ENCODE measurements at regions not wholly inside any gene's neighbourhood (a gene's known extent, or its start where the extent isn't known, plus 50 kb on each side); places are given as distances from the start of the nearest gene placed in this dataset.
A peak's percentile ranks its signal among the peaks of the same experiment; 100 is the strongest.

DNA sequence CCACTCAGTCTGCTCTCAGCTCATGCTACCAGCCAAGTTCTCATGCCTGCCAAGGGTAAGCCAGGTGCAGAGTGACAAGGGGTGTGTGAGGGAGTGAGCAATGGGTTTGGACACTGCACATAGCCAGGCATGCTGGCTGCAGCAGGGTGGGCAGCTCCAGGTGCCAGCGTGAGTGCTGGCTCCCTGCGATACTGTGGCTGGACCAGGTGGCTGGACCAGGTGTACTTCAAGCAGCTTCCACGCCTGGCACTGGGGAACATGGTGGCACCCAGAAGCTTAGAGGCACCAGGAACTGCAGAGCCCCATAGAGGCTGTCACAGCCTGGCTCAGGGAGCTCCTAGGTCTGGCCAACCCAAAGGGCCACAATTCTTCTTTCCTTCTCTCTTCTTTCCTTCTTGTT, 234.9 kb upstream of the GIMD1 start:
- no peaks in the 10 kb centered on the region for H3K36me3 ChIP-seq (ENCODE audit: control insufficient read depth in 1 of 2, insufficient read depth in 2 of 2, low read length in 1 of 2)
- H3K4me1 ChIP-seq (ENCODE audit: control insufficient read depth in 1 of 2, insufficient read depth in 2 of 2, low read length in 2 of 2): peaks cover 0 to 4% of the 10 kb centered on the region in 2 donors
- no peak overlapping the region for H3K4me3 ChIP-seq (ENCODE audit: low read length in 2 of 2)
- intact Hi-C loops (cut with DNase I): no loop called here
- H3K27me3 ChIP-seq (ENCODE audit: control insufficient read depth in 1 of 2, insufficient read depth in 2 of 2, low read length in 1 of 2): no peaks in the 10 kb centered on the region
- peak in 1 of 2 donors; percentile 54 for DNase-seq
- no peaks in the 10 kb centered on the region for H3K9me3 ChIP-seq (ENCODE audit: control insufficient read depth, low read length)
- no peak overlapping the region for H3K27ac ChIP-seq (ENCODE audit: low read depth in 1 of 2, low read length in 2 of 2)
- ATAC-seq (ENCODE audit: low FRiP score): no peak
- WGBS, 2 donors: 35 to 50% methylated on average over 3 of the region's 3 CpGs

DNA sequence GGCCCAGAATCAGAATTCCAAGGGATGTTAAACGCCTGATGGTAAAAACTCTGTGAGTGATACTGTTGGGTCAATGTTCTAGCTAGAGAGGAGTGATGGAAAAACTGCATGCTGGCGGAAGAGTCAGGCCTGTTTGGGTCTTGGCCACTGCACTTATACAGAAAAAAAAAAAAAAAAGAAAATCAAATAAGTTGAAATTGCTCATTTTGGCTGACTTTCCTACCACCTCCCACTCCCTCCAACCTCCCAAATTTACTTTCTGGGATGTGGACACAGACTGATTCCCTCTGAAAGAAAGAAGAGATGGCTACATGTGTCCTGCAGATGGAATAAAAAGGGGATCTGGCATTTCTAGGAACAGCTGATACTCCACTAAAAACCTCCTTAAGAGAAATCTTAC, 234.1 kb upstream of the GIMD1 start:
- no peak for ATAC-seq (ENCODE audit: low FRiP score)
- 57 to 63% methylated on average over 2 of the region's 2 CpGs for WGBS, 2 donors
- H3K9me3 ChIP-seq (ENCODE audit: control insufficient read depth, low read length): no peaks in the 10 kb centered on the region

DNA sequence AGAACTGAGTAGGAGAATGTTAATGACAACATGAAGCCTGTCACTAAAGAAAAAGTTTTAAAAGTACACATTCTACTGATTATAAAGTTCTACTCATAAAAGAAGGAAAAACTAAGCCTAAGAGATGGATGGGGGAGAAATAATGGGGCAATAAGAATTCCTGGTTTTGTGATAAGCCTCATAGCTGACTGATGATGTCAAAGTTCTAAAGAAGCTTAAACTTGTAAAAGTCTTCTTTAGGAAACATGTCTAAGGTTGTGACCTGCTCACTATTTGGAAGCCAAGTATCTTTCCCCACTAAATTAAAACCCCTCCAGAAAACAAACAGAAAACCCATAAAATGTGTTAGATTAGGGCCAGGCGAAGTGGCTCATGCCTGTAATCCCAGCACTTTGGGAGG, 232.9 kb upstream of the GIMD1 start:
- Histone ChIP-seq H3K27me3 (ENCODE audit: control insufficient read depth in 1 of 2, insufficient read depth in 2 of 2, low read length in 1 of 2) (no peaks in the 10 kb centered on the region), H3K9me3 (ENCODE audit: control insufficient read depth, low read length) (no peaks in the 10 kb centered on the region), H3K36me3 (ENCODE audit: control insufficient read depth in 1 of 2, insufficient read depth in 2 of 2, low read length in 1 of 2) (no peaks in the 10 kb centered on the region), H3K27ac (ENCODE audit: low read depth in 1 of 2, low read length in 2 of 2) (no peak overlapping the region), H3K4me1 (ENCODE audit: control insufficient read depth in 1 of 2, insufficient read depth in 2 of 2, low read length in 2 of 2) (peaks cover 0 to 4% of the 10 kb centered on the region in 2 donors), H3K4me3 (ENCODE audit: low read length in 2 of 2) (no peak overlapping the region)
- ATAC-seq (ENCODE audit: low FRiP score) (no peak), DNase-seq (no peak)
- intact Hi-C loops (cut with DNase I): no loop called here
- 94% methylated on average over 1 of the region's 1 CpG for WGBS, 2 donors

More for the DNA sequence above, 234.1 kb upstream of the GIMD1 start:
- H3K27ac ChIP-seq (ENCODE audit: low read depth in 1 of 2, low read length in 2 of 2): no peak overlapping the region
- no peak overlapping the region for H3K4me3 ChIP-seq (ENCODE audit: low read length in 2 of 2)
- intact Hi-C loops (cut with DNase I): no loop called here
- H3K36me3 ChIP-seq (ENCODE audit: control insufficient read depth in 1 of 2, insufficient read depth in 2 of 2, low read length in 1 of 2): no peaks in the 10 kb centered on the region
- H3K27me3 ChIP-seq (ENCODE audit: control insufficient read depth in 1 of 2, insufficient read depth in 2 of 2, low read length in 1 of 2): no peaks in the 10 kb centered on the region
- H3K4me1 ChIP-seq (ENCODE audit: control insufficient read depth in 1 of 2, insufficient read depth in 2 of 2, low read length in 2 of 2): peaks cover 0 to 4% of the 10 kb centered on the region in 2 donors
- no peak for DNase-seq

DNA sequence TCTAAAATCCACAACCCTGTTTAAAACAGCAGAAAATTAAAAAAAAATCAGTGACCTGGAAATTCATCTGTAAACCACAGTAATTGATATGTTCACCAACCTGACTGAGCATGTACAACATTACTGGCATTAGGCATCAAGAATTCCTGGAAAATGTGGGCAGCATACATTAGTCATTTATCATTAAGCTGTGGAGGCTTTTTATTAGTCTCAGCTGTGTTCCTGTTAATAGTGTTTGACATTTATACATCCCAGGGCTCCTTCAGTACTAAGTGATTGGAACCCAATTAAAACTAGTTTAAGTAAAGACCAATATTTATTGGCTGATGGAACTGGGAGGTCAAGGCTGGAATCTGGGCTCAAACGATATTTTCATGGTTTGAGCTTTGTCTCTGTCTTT, 227.3 kb upstream of the GIMD1 start:
- 65 to 76% methylated on average over 1 of the region's 1 CpG for WGBS, 2 donors
- no peak for ATAC-seq (ENCODE audit: low FRiP score)
- intact Hi-C loops (cut with DNase I): no loop called here

DNA sequence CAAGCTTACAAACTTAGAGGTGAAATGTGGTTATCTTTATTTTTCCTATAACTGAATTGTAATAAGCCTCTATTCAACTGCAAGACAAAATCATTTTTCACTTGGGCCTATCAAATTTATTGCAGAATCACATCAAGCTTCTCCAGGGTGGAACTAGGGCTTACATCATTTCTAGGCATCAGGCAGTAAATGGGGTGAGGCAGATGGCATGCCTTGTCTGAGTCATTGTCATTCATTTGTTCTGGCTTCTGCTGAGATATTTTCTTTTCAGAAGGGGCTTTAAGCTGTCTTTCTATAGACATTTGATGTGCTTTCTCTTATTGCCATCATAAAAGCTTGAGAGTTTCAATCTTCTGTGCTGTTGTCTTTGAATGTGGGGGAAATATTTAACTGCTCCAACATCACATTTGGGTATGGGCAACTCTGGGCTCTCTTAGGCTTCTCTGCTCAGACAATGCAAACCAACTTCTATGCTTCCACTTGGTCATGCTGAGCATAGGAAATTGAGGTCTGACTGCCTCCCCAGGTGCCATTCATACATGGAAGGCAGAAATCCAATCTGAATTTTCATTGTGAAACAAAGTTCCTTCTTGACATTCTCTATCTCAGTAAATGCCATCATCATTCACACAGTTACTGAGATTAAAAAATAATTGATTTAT, 225.8 kb upstream of the GIMD1 start:
- H3K4me1 ChIP-seq (ENCODE audit: control insufficient read depth in 1 of 2, insufficient read depth in 2 of 2, low read length in 2 of 2): peaks cover 0 to 1% of the 10 kb centered on the region in 2 donors
- DNase-seq (no peak), ATAC-seq (ENCODE audit: low FRiP score) (no peak)
- no peaks in the 10 kb centered on the region for H3K9me3 ChIP-seq (ENCODE audit: control insufficient read depth, low read length)
- no peaks in the 10 kb centered on the region for H3K27me3 ChIP-seq (ENCODE audit: control insufficient read depth in 1 of 2, insufficient read depth in 2 of 2, low read length in 1 of 2)
- intact Hi-C loops (cut with DNase I): no loop called here
- H3K36me3 ChIP-seq (ENCODE audit: control insufficient read depth in 1 of 2, insufficient read depth in 2 of 2, low read length in 1 of 2): no peaks in the 10 kb centered on the region
- H3K27ac ChIP-seq (ENCODE audit: low read depth in 1 of 2, low read length in 2 of 2): no peak overlapping the region
- H3K4me3 ChIP-seq (ENCODE audit: low read length in 2 of 2): no peak overlapping the region

More for the DNA sequence above, 227.3 kb upstream of the GIMD1 start:
- Histone ChIP-seq H3K4me1 (ENCODE audit: control insufficient read depth in 1 of 2, insufficient read depth in 2 of 2, low read length in 2 of 2) (no peaks in the 10 kb centered on the region), H3K9me3 (ENCODE audit: control insufficient read depth, low read length) (no peaks in the 10 kb centered on the region), H3K4me3 (ENCODE audit: low read length in 2 of 2) (no peak overlapping the region), H3K27me3 (ENCODE audit: control insufficient read depth in 1 of 2, insufficient read depth in 2 of 2, low read length in 1 of 2) (no peaks in the 10 kb centered on the region), H3K36me3 (ENCODE audit: control insufficient read depth in 1 of 2, insufficient read depth in 2 of 2, low read length in 1 of 2) (no peaks in the 10 kb centered on the region), H3K27ac (ENCODE audit: low read depth in 1 of 2, low read length in 2 of 2) (no peak overlapping the region)
- DNase-seq: no peak

DNA sequence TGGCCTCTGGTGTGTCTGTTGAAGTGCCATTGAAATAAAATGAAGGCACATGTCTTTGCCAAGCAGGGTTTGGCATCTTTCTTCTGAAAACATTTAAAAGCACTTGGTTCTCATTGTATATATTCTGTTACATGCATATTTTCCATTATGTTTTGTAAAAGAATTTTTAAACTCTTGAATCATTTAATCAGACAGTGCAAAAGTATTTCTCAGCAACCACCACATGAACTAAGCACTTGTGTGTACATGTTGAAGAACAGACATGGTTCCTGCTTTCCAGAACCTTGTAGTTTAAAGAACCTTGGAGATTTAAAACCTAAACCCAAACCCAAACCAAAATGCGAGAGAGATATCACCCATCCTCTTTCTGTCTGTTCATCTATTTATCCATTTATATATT, 220.3 kb upstream of the GIMD1 start:
- WGBS, 2 donors: 48 to 56% methylated on average over 1 of the region's 1 CpG
- Histone ChIP-seq H3K36me3 (ENCODE audit: control insufficient read depth in 1 of 2, insufficient read depth in 2 of 2, low read length in 1 of 2) (no peaks in the 10 kb centered on the region), H3K4me1 (ENCODE audit: control insufficient read depth in 1 of 2, insufficient read depth in 2 of 2, low read length in 2 of 2) (peaks cover 0 to 1% of the 10 kb centered on the region in 2 donors), H3K27me3 (ENCODE audit: control insufficient read depth in 1 of 2, insufficient read depth in 2 of 2, low read length in 1 of 2) (no peaks in the 10 kb centered on the region), H3K27ac (ENCODE audit: low read depth in 1 of 2, low read length in 2 of 2) (peak overlapping the region in 1 of 2 donors; percentile 28), H3K9me3 (ENCODE audit: control insufficient read depth, low read length) (no peaks in the 10 kb centered on the region), H3K4me3 (ENCODE audit: low read length in 2 of 2) (no peak overlapping the region)
- DNase-seq (no peak), ATAC-seq (ENCODE audit: low FRiP score) (no peak)
- intact Hi-C loops (cut with DNase I): no loop called here

DNA sequence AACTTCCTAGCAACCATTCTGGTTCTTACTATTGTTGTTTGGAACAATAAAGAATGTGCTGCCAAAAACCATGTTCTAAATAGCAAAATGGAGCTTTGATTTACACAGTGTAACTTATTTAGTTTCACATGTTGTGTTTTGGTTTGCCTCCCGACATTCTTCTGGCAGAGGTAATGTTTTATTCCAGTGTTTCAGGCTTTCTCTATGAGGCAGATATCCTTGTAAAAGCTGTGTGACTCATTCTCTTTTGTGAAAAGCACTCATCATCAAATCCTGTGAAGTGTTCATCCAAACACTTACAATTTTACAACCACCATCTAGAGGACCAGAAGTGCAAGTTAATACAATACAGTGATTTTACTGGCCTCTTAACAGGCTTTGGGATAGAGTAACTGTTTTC, 219.0 kb upstream of the GIMD1 start:
- peak; percentile 57 for ATAC-seq (ENCODE audit: low FRiP score)
- intact Hi-C loops (cut with DNase I): no loop called here
- H3K27me3 ChIP-seq (ENCODE audit: control insufficient read depth in 1 of 2, insufficient read depth in 2 of 2, low read length in 1 of 2): no peaks in the 10 kb centered on the region
- no peaks in the 10 kb centered on the region for H3K9me3 ChIP-seq (ENCODE audit: control insufficient read depth, low read length)
- H3K27ac ChIP-seq (ENCODE audit: low read depth in 1 of 2, low read length in 2 of 2): no peak overlapping the region
- H3K36me3 ChIP-seq (ENCODE audit: control insufficient read depth in 1 of 2, insufficient read depth in 2 of 2, low read length in 1 of 2): no peaks in the 10 kb centered on the region
- H3K4me3 ChIP-seq (ENCODE audit: low read length in 2 of 2): no peak overlapping the region
- DNase-seq: no peak
- 7 to 8% methylated on average over 1 of the region's 1 CpG for WGBS, 2 donors
- H3K4me1 ChIP-seq (ENCODE audit: control insufficient read depth in 1 of 2, insufficient read depth in 2 of 2, low read length in 2 of 2): peaks cover 0 to 1% of the 10 kb centered on the region in 2 donors

DNA sequence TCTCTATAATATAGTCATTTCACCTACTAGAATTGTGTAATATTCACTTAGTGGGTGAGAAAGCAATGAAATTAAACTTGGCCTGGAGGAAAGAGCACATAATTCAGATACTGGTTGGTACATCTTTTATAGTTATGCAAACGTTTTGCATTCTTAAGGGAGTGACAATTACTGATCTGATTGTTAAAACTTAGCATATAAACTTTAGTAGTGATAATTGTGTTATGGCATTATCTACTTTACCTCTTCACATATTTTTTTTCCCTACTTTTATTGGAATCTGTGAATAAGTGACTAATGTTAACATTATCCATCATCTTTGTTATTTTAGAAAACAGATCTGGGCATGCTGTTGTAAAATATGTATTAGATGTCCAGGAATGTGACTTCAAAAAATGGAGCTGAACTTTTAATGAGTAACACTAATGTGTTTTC, 217.4 kb upstream of the GIMD1 start:
- Histone ChIP-seq H3K4me1 (ENCODE audit: control insufficient read depth in 1 of 2, insufficient read depth in 2 of 2, low read length in 2 of 2) (peaks cover 0 to 1% of the 10 kb centered on the region in 2 donors), H3K9me3 (ENCODE audit: control insufficient read depth, low read length) (no peaks in the 10 kb centered on the region), H3K36me3 (ENCODE audit: control insufficient read depth in 1 of 2, insufficient read depth in 2 of 2, low read length in 1 of 2) (no peaks in the 10 kb centered on the region), H3K4me3 (ENCODE audit: low read length in 2 of 2) (no peak overlapping the region), H3K27me3 (ENCODE audit: control insufficient read depth in 1 of 2, insufficient read depth in 2 of 2, low read length in 1 of 2) (no peaks in the 10 kb centered on the region), H3K27ac (ENCODE audit: low read depth in 1 of 2, low read length in 2 of 2) (no peak overlapping the region)
- ATAC-seq (ENCODE audit: low FRiP score): no peak
- intact Hi-C loops (cut with DNase I): no loop called here
- no peak for DNase-seq
- WGBS, 2 donors: 2 to 8% methylated on average over 1 of the region's 1 CpG

DNA sequence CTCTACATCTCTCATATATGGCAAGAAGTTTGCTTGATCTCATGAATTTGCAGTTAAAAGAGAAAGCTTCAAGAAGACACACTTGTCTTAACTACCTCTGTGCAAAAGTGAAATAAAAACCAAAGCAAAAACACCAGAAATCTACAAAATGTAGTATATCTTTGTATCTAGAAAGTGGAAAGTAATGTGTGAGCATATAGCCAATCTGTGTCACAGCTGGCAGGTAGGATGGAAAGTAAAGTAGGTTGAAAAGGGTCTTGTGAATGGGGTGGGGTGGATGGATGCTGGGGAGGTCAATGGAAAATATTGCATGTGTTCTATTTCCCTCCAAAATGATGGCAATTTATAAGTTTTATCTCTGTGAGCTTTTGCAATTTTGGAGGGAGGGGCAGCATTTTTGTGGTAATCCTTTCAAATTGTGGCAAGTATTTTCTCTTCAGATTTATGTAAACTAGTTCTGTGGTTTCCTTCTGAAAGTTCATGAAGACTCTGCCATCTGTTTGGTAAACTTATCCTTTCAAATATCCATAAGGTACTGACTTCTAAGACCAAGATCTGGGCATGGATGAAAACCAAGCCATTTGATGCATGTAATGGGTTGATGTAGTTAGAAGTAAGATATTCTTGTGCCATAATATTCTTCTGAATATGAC, 215.9 kb upstream of the GIMD1 start:
- H3K9me3 ChIP-seq (ENCODE audit: control insufficient read depth, low read length): no peaks in the 10 kb centered on the region
- ATAC-seq (ENCODE audit: low FRiP score): no peak
- no peaks in the 10 kb centered on the region for H3K27me3 ChIP-seq (ENCODE audit: control insufficient read depth in 1 of 2, insufficient read depth in 2 of 2, low read length in 1 of 2)
- intact Hi-C loops (cut with DNase I): loop anchor here in 1 of 2 donors (5.0 kb wide), 1 partner anchor 217 kb away; the partner anchor contains the start of gene GIMD1
- H3K4me3 ChIP-seq (ENCODE audit: low read length in 2 of 2): no peak overlapping the region
- H3K36me3 ChIP-seq (ENCODE audit: control insufficient read depth in 1 of 2, insufficient read depth in 2 of 2, low read length in 1 of 2): no peaks in the 10 kb centered on the region
- no peaks in the 10 kb centered on the region for H3K4me1 ChIP-seq (ENCODE audit: control insufficient read depth in 1 of 2, insufficient read depth in 2 of 2, low read length in 2 of 2)
- no peak overlapping the region for H3K27ac ChIP-seq (ENCODE audit: low read depth in 1 of 2, low read length in 2 of 2)
- DNase-seq: no peak
